IMR-90 (cell line): ENCODE measurements at regions not wholly inside any gene's neighbourhood (a gene's known extent, or its start where the extent isn't known, plus 50 kb on each side); places are given as distances from the start of the nearest gene placed in this dataset.

Source experiments
- CEBPB ChIP-seq: IDR thresholded peaks from 2 replicates; pipeline ENCODE4 v1.6.1; 2012; ENCODE audit warnings: low read depth, low read length, improper control_type of control experiment
- CTCF ChIP-seq: conservative IDR thresholded peaks from 2 replicates; pipeline ENCODE4 v1.5.1; 2012; ENCODE audit warnings: mild to moderate bottlenecking, low read depth, low read length, improper control_type of control experiment
- MAZ ChIP-seq: IDR thresholded peaks from 2 replicates; pipeline ENCODE4 v1.6.1; 2012; ENCODE audit warnings: low read depth, mild to moderate bottlenecking, low read length, improper control_type of control experiment, moderate library complexity, borderline replicate concordance
- POLR2A ChIP-seq: IDR thresholded peaks from 2 replicates; pipeline ENCODE4 v1.6.1; 2012; ENCODE audit warnings: mild to moderate bottlenecking, low read depth, low read length
- SMC3 ChIP-seq: fragments of 150-350 bp; IDR thresholded peaks from 2 replicates; pipeline ENCODE4 v1.6.1; 2016; ENCODE audit warnings: low read depth, mild to moderate bottlenecking, antibody characterized with exemption, low read length, moderate library complexity
- USF2 ChIP-seq: fragments of 150-350 bp; IDR thresholded peaks from 2 replicates; pipeline ENCODE4 v1.6.1; 2017; ENCODE audit warnings: mild to moderate bottlenecking, antibody characterized with exemption, low read length, low read depth

- TF ChIP-seq POLR2A, result no peak
- no peak for TF ChIP-seq USF2
- TF ChIP-seq CTCF, result no peak
- no peak for TF ChIP-seq MAZ
- no peak for TF ChIP-seq CEBPB
- no peak for TF ChIP-seq SMC3
Observed at GRCh38 chr6:150747155-150747554, 118.3 kb upstream of the MTHFD1L start.
